HG02885 (cell line): ENCODE measurements at regions not wholly inside any gene's neighbourhood (a gene's known extent, or its start where the extent isn't known, plus 50 kb on each side); places are given as distances from the start of the nearest gene placed in this dataset.

Source experiments
- ATAC-seq: cut with Tn5 transposase; IDR thresholded peaks from one replicate; pipeline ENCODE4 v1.9.1; 2021; ENCODE audit warnings: mild to moderate bottlenecking; ENCODE audit not compliant: unreplicated experiment, poor library complexity

DNA sequence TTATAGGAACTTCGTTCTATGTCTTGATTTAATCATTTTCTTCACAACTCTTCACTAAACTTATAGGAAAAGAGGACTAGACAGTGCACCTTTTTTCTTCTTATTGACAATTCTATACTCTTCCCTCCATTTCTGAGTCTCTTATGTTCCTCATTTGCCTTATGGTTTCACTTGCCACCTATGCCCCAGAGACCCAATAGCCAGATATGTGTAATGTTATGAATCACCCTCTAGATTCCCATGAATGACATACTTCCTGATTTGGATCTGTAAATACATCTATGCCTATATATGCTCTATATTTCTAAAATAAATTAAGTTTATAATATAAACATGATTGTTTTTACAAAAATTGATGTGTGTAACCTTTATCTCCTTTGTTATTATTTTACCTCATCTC, 514.1 kb upstream of the MEF2C start:
- ATAC-seq, result peak; percentile 84

GRCh38 chr5:89396278-89396954, 513.4 kb upstream of the MEF2C start:
- ATAC-seq, result peak; percentile 54

DNA sequence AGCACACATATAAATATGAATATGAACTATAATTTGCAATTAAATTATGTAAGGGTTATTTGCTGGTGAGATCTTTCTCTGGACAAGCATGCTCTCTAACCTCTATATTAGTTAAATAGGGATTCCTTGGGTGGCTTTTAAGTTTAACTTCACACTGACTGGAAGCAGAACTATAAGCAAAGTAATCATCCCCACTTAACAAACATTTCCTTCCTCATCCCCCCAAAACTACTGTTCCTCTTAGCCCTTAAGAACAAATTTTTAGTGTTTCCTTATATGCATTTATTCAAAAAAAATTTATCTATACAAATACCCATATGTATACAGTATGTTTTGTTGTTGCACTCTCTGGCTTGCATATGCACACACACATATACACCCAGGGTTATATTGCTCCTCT, 512.1 kb upstream of the MEF2C start:
- no peak for ATAC-seq

DNA sequence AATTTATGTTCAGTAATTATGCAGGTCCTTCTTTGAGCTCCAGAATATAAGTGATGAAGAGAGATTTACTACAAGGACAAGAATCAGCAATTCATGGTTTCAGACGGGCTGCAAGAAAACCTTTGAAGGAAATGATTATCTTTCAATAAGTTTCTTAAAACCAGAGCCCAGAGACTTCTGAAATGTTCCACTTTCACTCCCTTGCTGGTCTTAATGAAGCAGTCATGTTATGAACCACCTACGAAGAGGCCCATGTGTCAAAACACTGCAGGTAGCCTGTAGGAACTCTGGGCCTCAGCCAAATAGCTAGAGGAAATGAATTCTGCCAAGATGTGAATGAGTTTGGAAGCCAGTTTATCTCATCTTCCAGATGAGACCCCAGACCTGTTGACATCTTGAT, 505.9 kb upstream of the MEF2C start:
- ATAC-seq, result no peak

GRCh38 chr5:89384391-89384790, 501.4 kb upstream of the MEF2C start:
- no peak for ATAC-seq

DNA sequence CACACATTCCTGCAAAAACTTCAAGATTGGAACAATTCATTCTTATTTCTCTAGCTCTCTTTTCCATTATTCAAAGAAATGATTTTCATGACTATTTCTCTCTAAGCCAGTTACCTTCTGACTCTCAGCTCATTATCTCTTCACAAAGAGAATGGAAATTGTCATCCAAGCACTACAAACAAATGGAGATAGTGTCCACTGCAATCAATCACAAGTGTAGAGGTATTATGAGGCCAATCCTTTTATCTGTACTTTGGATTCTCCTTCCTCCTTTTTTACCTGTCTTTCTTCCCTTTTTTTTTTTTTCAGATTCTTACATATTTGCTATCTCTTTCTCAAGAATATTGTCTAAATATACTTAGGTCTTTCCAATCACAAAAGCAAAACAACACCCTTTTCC, 497.7 kb upstream of the MEF2C start:
- ATAC-seq, result no peak

DNA sequence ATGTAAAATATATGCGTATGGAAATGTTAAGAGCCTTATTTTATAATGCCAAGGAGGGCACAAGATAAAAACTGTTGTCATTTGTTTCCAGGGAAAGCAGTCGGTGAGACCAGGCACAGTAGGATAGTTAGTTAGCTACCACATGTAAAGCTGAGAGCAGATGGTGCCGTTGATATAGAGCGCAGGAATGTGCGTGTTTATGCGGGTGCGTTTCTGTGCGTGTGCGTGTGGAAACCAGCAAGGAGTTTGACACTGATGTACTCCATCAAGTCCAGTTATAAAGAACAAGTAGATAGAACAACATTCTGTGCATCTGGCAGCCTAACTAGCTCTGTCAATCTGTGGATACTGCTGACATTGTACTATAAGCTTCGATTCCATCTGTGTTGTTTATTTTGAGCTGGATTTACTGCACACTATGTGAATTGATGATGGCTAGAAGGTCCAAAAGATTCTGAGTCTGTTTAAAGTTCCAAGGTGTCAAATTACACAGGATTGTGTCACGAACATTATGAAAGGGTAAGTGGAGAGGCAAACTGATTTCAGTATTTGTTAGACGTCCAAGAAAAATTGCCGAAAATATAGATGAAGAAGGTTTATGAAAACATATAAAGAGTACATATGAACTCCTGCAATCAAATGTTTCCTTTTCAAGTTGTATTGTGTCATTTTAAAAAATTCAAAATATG, 494.9 kb upstream of the MEF2C start:
- no peak for ATAC-seq

DNA sequence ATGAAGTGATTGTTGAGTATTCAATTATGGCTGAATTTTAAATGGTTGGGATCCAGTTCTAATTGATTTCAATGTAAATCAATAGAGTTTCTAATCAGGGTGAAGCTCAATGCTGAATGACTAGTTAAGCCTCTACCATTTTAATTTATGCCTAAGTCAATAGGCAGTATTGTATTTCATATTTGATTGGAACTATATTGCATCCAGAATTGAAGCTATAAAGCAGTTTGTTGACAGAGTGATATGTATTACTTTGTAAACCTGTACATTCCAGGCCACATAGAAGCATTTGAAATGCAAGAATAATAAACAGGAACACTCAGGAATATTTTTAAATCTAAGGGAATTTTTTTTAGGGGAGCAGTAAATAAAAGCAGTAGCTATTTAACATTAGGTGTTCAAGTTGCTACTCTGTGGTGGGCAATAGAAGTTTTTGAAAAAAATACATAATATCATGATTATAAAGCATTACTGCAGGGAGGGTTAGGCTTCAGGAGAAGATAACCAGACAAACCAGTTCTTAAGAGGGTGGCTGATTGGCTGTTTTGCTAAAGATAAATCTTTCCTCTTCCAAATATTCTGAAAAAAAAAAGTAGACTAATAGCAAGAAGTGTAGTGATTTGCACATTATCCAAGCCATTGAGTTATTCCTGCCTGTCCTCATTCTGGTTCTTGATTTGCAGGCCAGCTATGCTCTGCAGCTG, 492.0 kb upstream of the MEF2C start:
- no peak for ATAC-seq

DNA sequence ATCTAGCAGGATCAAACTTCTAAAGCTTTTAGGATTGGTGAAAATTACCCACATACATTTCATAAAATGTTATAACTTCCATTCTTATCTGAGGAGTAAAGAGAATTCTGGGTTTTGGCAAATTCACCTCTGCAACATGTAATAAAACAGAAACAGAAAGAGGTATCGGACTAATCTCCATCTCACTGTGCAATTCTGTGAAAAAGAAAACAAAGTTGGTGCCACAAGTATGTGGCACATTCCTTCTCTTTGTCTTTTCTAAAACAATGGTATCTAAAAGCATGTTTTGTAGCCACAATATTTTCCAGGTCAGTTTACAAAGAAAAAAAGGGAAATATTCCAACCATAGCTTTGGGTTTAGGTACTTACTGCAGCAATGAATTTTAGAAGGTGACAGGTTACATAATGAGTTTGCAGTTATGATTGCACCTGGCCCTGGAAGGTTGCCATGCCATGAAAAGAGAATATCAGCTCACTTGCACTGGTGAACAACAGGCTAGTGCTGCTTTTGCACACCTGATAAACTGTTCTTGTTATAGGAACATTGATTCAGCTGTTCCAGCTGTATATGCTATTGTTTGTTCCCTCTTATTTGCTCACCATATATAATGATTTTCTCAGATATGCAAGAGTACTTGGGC, 491.3 kb upstream of the MEF2C start:
- ATAC-seq, result no peak

DNA sequence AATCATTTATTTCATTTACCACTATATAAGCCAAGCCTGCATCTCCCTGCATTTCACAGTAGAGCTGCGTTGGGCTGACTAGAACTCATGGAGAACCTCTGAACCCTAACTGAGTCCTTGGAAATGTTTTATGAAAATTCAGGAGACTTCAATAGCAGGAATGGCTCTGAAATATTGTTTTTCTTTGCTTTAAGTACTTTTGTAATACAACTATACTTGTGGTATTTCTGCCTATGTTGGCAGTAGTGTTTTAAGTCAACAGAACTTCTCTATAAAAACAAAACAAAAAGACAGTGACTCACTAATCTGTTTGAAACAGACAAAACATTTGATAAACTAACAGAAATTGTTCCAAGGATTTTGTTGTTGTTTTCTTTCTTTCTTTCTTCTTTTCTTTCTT, 489.2 kb upstream of the MEF2C start:
- no peak for ATAC-seq

DNA sequence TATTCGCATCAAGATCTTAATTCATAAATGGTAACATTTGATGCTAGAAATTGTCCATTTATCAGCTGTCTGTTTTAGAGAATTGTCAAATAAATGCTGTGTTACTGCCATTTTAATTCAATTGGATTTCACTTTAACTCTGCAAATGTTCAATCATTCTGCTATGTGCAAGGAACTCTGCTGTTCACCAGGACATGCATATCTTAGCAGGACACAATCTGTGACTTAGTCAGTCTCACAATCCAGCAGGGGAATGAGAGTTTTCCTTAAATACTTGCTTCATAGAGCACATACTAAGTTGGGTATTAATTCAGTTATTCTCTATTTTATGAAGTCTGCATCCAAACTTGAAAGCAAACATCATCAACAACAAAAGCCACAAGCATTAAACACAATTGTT, 488.7 kb upstream of the MEF2C start:
- no peak for ATAC-seq

DNA sequence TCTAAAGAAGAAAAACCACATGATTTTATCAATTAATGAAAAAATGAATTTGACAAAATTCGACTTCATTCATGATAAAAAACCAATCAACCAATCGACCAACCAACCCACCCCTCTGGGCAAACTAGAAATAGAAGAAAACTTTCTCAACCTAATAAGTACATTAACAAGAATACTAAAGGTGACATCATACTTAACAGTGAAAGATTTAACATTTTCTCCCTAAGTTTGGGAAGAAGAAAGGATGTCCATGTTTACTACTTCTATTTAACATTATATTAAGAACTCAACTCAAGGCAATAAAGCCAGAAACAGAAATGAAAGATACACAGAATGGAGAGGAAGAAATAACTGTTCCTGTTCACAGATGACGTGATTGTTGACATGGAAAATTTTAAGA, 476.1 kb upstream of the MEF2C start:
- ATAC-seq, result no peak

GRCh38 chr5:89353837-89354551, 471.0 kb upstream of the MEF2C start:
- peak; percentile 51 for ATAC-seq

DNA sequence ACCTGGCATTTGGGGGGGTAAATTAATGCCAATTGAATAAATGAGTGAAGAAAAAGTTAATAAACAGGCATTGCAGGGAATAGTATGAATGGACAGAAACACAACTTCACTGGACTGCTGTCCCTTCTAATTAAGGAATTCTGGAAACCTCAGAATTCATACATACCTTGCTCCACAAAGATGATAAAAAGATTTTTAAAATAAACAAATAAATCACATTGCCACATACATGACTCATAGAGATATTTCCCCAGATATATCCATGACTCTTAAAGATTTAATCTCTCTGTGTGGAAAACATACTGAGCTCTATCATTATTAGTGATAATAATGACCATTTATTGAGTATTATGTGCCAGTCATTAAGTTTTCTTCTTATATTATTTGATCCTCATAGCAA, 469.0 kb upstream of the MEF2C start:
- ATAC-seq, result no peak

DNA sequence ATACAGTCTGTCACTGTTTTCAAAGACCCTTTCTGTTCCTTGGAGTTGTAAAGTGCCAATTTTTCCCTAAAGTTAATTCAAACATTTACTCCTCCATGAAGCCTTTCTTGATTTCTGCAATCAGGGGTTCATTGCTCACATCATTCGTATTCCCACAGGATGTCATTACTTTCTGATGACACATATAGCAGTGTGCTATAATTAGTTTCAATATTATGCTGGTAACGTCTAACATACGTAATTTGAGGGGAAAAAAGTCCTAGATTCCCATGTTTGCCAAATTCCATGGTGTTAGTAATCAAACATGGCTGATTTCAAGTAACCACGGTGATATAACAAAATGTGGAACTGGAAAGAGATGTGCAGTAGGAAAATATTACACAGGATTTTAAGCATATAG, 468.2 kb upstream of the MEF2C start:
- ATAC-seq, result no peak

DNA sequence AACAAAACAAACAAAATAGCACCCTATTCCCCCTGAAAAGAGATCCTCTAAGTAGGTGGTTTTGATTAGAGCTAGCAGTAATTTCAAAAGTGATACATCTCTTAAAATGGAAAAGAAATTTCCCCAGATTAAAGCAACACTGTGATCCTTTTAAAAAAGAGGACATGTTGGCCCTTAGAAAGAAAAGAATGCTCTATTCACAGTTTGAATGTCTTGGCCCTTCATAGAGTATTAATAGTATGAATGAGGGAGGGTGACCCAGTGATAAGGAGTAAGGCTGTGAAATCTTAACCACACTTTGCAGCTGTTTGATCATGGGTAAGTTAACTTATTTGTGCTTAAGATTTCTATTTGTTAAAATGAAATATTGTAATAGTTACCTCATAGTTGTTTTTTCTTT, 467.7 kb upstream of the MEF2C start:
- peak; percentile 42 for ATAC-seq

GRCh38 chr5:89349246-89349980, 466.4 kb upstream of the MEF2C start:
- no peak for ATAC-seq

GRCh38 chr5:89346573-89346972, 463.6 kb upstream of the MEF2C start:
- ATAC-seq, result no peak

GRCh38 chr5:89343666-89344065, 460.7 kb upstream of the MEF2C start:
- ATAC-seq, result peak; percentile 90
